Breast epithelium (tissue), 3 donors: ENCODE measurements at regions not wholly inside any gene's neighbourhood (a gene's known extent, or its start where the extent isn't known, plus 50 kb on each side); places are given as distances from the start of the nearest gene placed in this dataset.

Experiments
- CTCF ChIP-seq, 3 donors: fragments of 450-650 bp; IDR thresholded peaks; one replicate each; pipeline ENCODE4 v1.5.1; 2016 to 2017; ENCODE audit warnings: antibody characterized with exemption in 3 of 3, mild to moderate bottlenecking in 3 of 3, moderate library complexity in 3 of 3
- POLR2A ChIP-seq: fragments of 450-650 bp; IDR thresholded peaks from one replicate; pipeline ENCODE4 v1.6.1; 2016; ENCODE audit warnings: antibody characterized with exemption, mild to moderate bottlenecking, moderate library complexity

GRCh38 chr22:48106215-48106614, 1343.8 kb downstream of the TBC1D22A start:
- TF ChIP-seq CTCF (IDR thresholded peaks at IDR 0.05) (no peak), POLR2A (no peak)
